Stomach (tissue), 8 donors: ENCODE measurements at regions not wholly inside any gene's neighbourhood (a gene's known extent, or its start where the extent isn't known, plus 50 kb on each side); places are given as distances from the start of the nearest gene placed in this dataset.

Experiments
- DNase-seq, 2 donors: peaks; one replicate each; pipeline versions ENCODE4 v3.0.0 to v3.0.0-alpha.2; 2013 to 2019
- H3K27ac ChIP-seq, 5 donors: fragments of 200-600 bp in 4 of 5; sonication (generic) in 4 of 5; one replicate each; pipeline ENCODE4 v1.5.1; 2013 to 2019; ENCODE audit warnings: mild to moderate bottlenecking in 1 of 5, moderate library complexity in 1 of 5
- H3K27me3 ChIP-seq, 3 donors: fragments of 200-600 bp; sonication (generic); one replicate each; pipeline ENCODE4 v1.5.1; 2017 to 2019; ENCODE audit warnings: mixed run types in 1 of 3
- H3K36me3 ChIP-seq, 4 donors: fragments of 200-600 bp; sonication (generic); 1 replicate in 3 of 4; 2 replicates in 1 of 4; pipeline ENCODE4 v1.5.1; 2016 to 2019
- H3K4me1 ChIP-seq, 4 donors: fragments of 200-600 bp; sonication (generic); one replicate each; pipeline ENCODE4 v1.5.1; 2016 to 2019
- H3K4me3 ChIP-seq, 4 donors: fragments of 200-600 bp; sonication (generic) in 3 of 4; one replicate each; pipeline ENCODE4 v1.5.1; 2016 to 2019; ENCODE audit warnings: mild to moderate bottlenecking in 1 of 4
- H3K9me3 ChIP-seq, 4 donors: fragments of 200-600 bp; sonication (generic); one replicate each; pipeline ENCODE4 v1.5.1; 2016 to 2019
- EP300 ChIP-seq: sonication (generic); formaldehyde crosslinking; IDR thresholded peaks from one replicate; pipeline ENCODE4 v1.6.1; 2017; ENCODE audit warnings: antibody characterized with exemption
- POLR2A ChIP-seq, 4 donors: fragments of 450-650 bp; IDR thresholded peaks; one replicate each; pipeline ENCODE4 v1.6.1; 2016; ENCODE audit warnings: antibody characterized with exemption in 4 of 4, control low read depth in 2 of 4, mild to moderate bottlenecking in 1 of 4, moderate library complexity in 1 of 4
- POLR2AphosphoS5 ChIP-seq, 3 donors: sonication (generic); formaldehyde crosslinking; IDR thresholded peaks; one replicate each; pipeline ENCODE4 v1.6.1; 2016; ENCODE audit warnings: antibody characterized with exemption in 3 of 3
- WGBS, 5 donors: extraction: QIAGEN DNeasy Blood & Tissue Kit in 3 of 5; methylation state at CpG; one replicate each; pipeline versions ENCODE4 v1.1.5 to v1.1.7; 2013 to 2018; 5-methylcytosine and 5-hydroxymethylcytosine counted together
- intact Hi-C: fragments of 100-400 bp; cut with DNase I; formaldehyde crosslinking; loops from one replicate; pipeline ENCODE4 v1.15.1; 2023; ENCODE audit warnings: low total_unique reads
- TF ChIP-seq, protein P1 (sequence below), 7 experiments: fragments of 450-650 bp in 4 of 7; fragments of 200-600 bp in 3 of 7; sonication (generic) in 3 of 7; IDR thresholded peaks; one replicate each; pipeline ENCODE4 v1.5.1; 2016 to 2019; ENCODE audit warnings: antibody characterized with exemption in 7 of 7, control low read depth in 2 of 7, mild to moderate bottlenecking in 1 of 7
- donor health status: healthy with polysubstance abuse.
- donor health status: Bipolar disorder and iron deficiency.
- donor health status: healthy.

DNA sequence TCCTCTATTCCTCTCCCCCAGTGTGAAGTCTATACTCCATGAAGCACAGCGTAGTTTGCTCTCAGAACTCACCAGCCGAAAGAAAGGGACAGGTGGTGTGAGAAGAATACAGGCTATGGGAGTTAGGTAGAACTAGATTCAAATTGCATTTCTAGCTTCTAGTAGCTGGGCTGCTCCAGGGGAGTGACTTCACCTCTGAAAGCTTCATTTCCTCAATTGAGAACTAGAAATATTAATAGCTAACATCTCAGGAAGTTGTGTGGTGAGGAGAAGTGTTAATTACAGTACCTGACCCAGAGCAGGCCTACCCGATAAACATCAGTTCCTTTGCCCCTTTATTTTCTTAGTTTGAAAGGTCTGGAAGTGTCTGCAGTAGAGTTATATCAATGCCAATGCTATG, 484.7 kb upstream of the TENM4 start:
- H3K27ac ChIP-seq = no peak overlapping the region
- H3K9me3 ChIP-seq = no peaks in the 10 kb centered on the region
- H3K4me1 ChIP-seq = no peaks in the 10 kb centered on the region
- H3K27me3 ChIP-seq = no peaks in the 10 kb centered on the region
- 79 to 92% (median 91%) methylated on average over 3 of the region's 3 CpGs for WGBS, 5 donors
- TF ChIP-seq, protein P1, sequence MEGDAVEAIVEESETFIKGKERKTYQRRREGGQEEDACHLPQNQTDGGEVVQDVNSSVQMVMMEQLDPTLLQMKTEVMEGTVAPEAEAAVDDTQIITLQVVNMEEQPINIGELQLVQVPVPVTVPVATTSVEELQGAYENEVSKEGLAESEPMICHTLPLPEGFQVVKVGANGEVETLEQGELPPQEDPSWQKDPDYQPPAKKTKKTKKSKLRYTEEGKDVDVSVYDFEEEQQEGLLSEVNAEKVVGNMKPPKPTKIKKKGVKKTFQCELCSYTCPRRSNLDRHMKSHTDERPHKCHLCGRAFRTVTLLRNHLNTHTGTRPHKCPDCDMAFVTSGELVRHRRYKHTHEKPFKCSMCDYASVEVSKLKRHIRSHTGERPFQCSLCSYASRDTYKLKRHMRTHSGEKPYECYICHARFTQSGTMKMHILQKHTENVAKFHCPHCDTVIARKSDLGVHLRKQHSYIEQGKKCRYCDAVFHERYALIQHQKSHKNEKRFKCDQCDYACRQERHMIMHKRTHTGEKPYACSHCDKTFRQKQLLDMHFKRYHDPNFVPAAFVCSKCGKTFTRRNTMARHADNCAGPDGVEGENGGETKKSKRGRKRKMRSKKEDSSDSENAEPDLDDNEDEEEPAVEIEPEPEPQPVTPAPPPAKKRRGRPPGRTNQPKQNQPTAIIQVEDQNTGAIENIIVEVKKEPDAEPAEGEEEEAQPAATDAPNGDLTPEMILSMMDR (IDR thresholded peaks at IDR 0.05) = no peak
- TF ChIP-seq EP300 (no peak), POLR2A (IDR thresholded peaks at IDR 0.05) (no peak), POLR2AphosphoS5 (IDR thresholded peaks at IDR 0.05) (no peak)
- DNase-seq = no peak
- H3K36me3 ChIP-seq = no peaks in the 10 kb centered on the region
- no peak overlapping the region for H3K4me3 ChIP-seq
- intact Hi-C loops = no loop called here

GRCh38 chr11:79922641-79923040, 481.8 kb upstream of the TENM4 start:
- Histone ChIP-seq H3K36me3 (no peaks in the 10 kb centered on the region), H3K4me3 (no peak overlapping the region), H3K27me3 (no peaks in the 10 kb centered on the region), H3K9me3 (no peaks in the 10 kb centered on the region), H3K27ac (no peak overlapping the region), H3K4me1 (no peaks in the 10 kb centered on the region)
- no peak for DNase-seq
- 83 to 92% (median 86%) methylated on average over 3 of the region's 3 CpGs for WGBS, 5 donors
- TF ChIP-seq EP300 (no peak), POLR2AphosphoS5 (IDR thresholded peaks at IDR 0.05) (no peak), POLR2A (IDR thresholded peaks at IDR 0.05) (no peak)
- TF ChIP-seq, protein P1 (IDR thresholded peaks at IDR 0.05) = no peak
- intact Hi-C loops = no loop called here

DNA sequence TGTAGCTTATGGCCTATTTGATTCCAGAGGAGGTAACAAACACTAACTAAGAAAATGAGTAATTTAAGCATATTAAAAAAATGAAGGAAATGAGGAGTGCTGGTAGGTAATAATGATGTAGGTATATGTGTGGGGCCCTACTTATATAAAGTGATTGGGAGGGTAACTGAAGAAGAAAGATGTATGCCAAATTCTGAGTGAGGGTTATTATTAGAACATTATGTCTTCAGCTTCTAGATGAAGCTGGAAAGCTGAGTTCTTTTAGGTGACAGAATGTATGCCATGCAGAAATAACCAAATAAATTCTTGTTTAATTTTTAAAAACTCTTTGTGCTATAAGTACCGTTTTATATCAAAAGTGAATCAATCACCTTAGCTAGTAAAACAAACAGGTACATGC, 479.6 kb upstream of the TENM4 start:
- DNase-seq = no peak
- no peak overlapping the region for H3K27ac ChIP-seq
- H3K9me3 ChIP-seq = no peaks in the 10 kb centered on the region
- 61 to 81% (median 66%) methylated on average over 1 of the region's 1 CpG for WGBS, 5 donors
- intact Hi-C loops = no loop called here
- no peaks in the 10 kb centered on the region for H3K4me1 ChIP-seq
- TF ChIP-seq POLR2A (IDR thresholded peaks at IDR 0.05) (no peak), EP300 (no peak), POLR2AphosphoS5 (IDR thresholded peaks at IDR 0.05) (no peak)
- TF ChIP-seq, protein P1 (IDR thresholded peaks at IDR 0.05) = no peak
- no peaks in the 10 kb centered on the region for H3K36me3 ChIP-seq
- H3K27me3 ChIP-seq = no peaks in the 10 kb centered on the region
- H3K4me3 ChIP-seq = no peak overlapping the region

- Histone ChIP-seq H3K4me3 (no peak overlapping the region), H3K36me3 (no peaks in the 10 kb centered on the region), H3K9me3 (no peaks in the 10 kb centered on the region), H3K27me3 (no peaks in the 10 kb centered on the region), H3K4me1 (no peaks in the 10 kb centered on the region), H3K27ac (no peak overlapping the region)
- TF ChIP-seq EP300 (no peak), POLR2AphosphoS5 (IDR thresholded peaks at IDR 0.05) (no peak), POLR2A (IDR thresholded peaks at IDR 0.05) (no peak)
- TF ChIP-seq, protein P1 (IDR thresholded peaks at IDR 0.05) = no peak
- no peak for DNase-seq
- intact Hi-C loops = no loop called here
Observed at GRCh38 chr11:79919350-79919749, 478.5 kb upstream of the TENM4 start.
